Stimulated activated CD4-positive, alpha-beta T cell treated with anti-CD3 and anti-CD28 coated beads, Interleukin-12 subunit alpha, Interleukin-12 subunit beta, amount 100 ng/mL, for 48 hours (primary cell): ENCODE measurements at regions not wholly inside any gene's neighbourhood (a gene's known extent, or its start where the extent isn't known, plus 50 kb on each side); places are given as distances from the start of the nearest gene placed in this dataset.
"Not testable (repeated sequence)": the region's sequence is repeated elsewhere in the genome, so short reads cannot be mapped to it uniquely, and the experiment has no call there.

ENCODE experiments used
- DNase-seq, 3 donors: peaks; one replicate each; pipeline ENCODE4 v3.0.0-alpha.2; 2020; ENCODE audit warnings: low read depth in 2 of 3, low spot score in 1 of 3

- no peak for DNase-seq
These were observed 1975.3 kb upstream of the CDH6 start for GRCh38 chr5:29218138-29218537.

- no peak for DNase-seq
These were observed 1978.6 kb upstream of the CDH6 start for GRCh38 chr5:29214839-29215238.

GRCh38 chr5:29213475-29213874, 1980.0 kb upstream of the CDH6 start:
- no peak for DNase-seq

GRCh38 chr5:29208024-29208423, 1985.5 kb upstream of the CDH6 start:
- no peak for DNase-seq

GRCh38 chr5:29203049-29203448, 1990.4 kb upstream of the CDH6 start:
- no peak for DNase-seq

GRCh38 chr5:29197631-29198454, 1995.6 kb upstream of the CDH6 start:
- no peak for DNase-seq

- DNase-seq = no peak
These were observed 1999.5 kb upstream of the CDH6 start for GRCh38 chr5:29193972-29194371.

- DNase-seq = not testable (repeated sequence)
These were observed 2002.0 kb upstream of the CDH6 start for GRCh38 chr5:29191269-29192048.

- not testable (repeated sequence) for DNase-seq
These were observed 2003.1 kb upstream of the CDH6 start for GRCh38 chr5:29190398-29190797.

GRCh38 chr5:29186380-29186779, 2007.1 kb upstream of the CDH6 start:
- DNase-seq = not testable (repeated sequence)

GRCh38 chr5:29185558-29185957, 2007.9 kb upstream of the CDH6 start:
- no peak for DNase-seq

GRCh38 chr5:29175774-29176173, 2017.7 kb upstream of the CDH6 start:
- DNase-seq = no peak

- no peak for DNase-seq
These were observed 2022.9 kb upstream of the CDH6 start for GRCh38 chr5:29170599-29170998.

GRCh38 chr5:29169886-29170285, 2023.6 kb upstream of the CDH6 start:
- DNase-seq = no peak

GRCh38 chr5:29162297-29162696, 2031.2 kb upstream of the CDH6 start:
- no peak for DNase-seq

- DNase-seq = no peak
These were observed 2031.8 kb upstream of the CDH6 start for GRCh38 chr5:29161399-29162291.

GRCh38 chr5:29157975-29158374, 2035.5 kb upstream of the CDH6 start:
- DNase-seq = no peak

GRCh38 chr5:29150840-29151239, 2042.6 kb upstream of the CDH6 start:
- DNase-seq = no peak

GRCh38 chr5:29148581-29148980, 2044.9 kb upstream of the CDH6 start:
- DNase-seq = no peak

- no peak for DNase-seq
These were observed 2045.4 kb upstream of the CDH6 start for GRCh38 chr5:29148073-29148472.

GRCh38 chr5:29143266-29143665, 2050.2 kb upstream of the CDH6 start:
- DNase-seq = no peak
